HepG2 (cell line): ENCODE measurements at regions not wholly inside any gene's neighbourhood (a gene's known extent, or its start where the extent isn't known, plus 50 kb on each side); places are given as distances from the start of the nearest gene placed in this dataset.

Source experiments
- BCL6 ChIP-seq: IDR thresholded peaks from 2 replicates; pipeline ENCODE4 v1.6.1; 2016; ENCODE audit warnings: missing genetic modification reagents, missing compliant biosample characterization
- FOSL1 ChIP-seq: sonication (generic); formaldehyde crosslinking; IDR thresholded peaks from 2 replicates; pipeline ENCODE4 v1.9.0; 2021; ENCODE audit warnings: missing genetic modification reagents, borderline replicate concordance
- FOSL2 ChIP-seq: sonication (generic); formaldehyde crosslinking; IDR thresholded peaks from 2 replicates; pipeline ENCODE4 v1.4.0; 2020; ENCODE audit warnings: missing genetic modification reagents
- FOXP1 ChIP-seq, 2 experiments: fragments of 450-650 bp in 1 of 2; IDR thresholded peaks; 2 replicates each; pipeline ENCODE4 v1.6.1; 2017 to 2018; ENCODE audit warnings: antibody characterized with exemption in 1 of 2
- GABPA ChIP-seq, 2 experiments: IDR thresholded peaks; 2 replicates each; pipeline ENCODE4 v1.6.1; 2011 to 2016; ENCODE audit warnings: low read depth in 2 of 2, low read length in 1 of 2, missing biosample characterization in 1 of 2, missing genetic modification characterization in 1 of 2
- HCFC1 ChIP-seq: fragments of 150-350 bp; IDR thresholded peaks from 2 replicates; pipeline ENCODE4 v1.6.1; 2014; ENCODE audit warnings: low read depth, low read length
- IRF2 ChIP-seq: IDR thresholded peaks from 2 replicates; pipeline ENCODE4 v1.6.1; 2018; ENCODE audit warnings: missing genetic modification reagents, missing compliant biosample characterization
- KIAA2018 ChIP-seq: sonication (generic); formaldehyde crosslinking; IDR thresholded peaks from 2 replicates; pipeline ENCODE4 v1.5.0; 2020; ENCODE audit warnings: mild to moderate bottlenecking, missing genetic modification reagents, borderline replicate concordance
- KLF11 ChIP-seq: IDR thresholded peaks from 2 replicates; pipeline ENCODE4 v1.6.1; 2016; ENCODE audit warnings: missing compliant biosample characterization
- LCORL ChIP-seq, 2 experiments: fragments of 450-650 bp in 1 of 2; sonication (generic) in 1 of 2; formaldehyde crosslinking in 1 of 2; IDR thresholded peaks; 2 replicates each; pipeline versions ENCODE4 v1.5.0 to v1.6.1; 2017 to 2020; ENCODE audit warnings: antibody characterized with exemption in 1 of 2, missing genetic modification reagents in 1 of 2
- NFE2L1 ChIP-seq: sonication (generic); formaldehyde crosslinking; IDR thresholded peaks from 2 replicates; pipeline ENCODE4 v1.4.0; 2020; ENCODE audit warnings: missing genetic modification reagents, mild to moderate bottlenecking, borderline replicate concordance
- RARG ChIP-seq: sonication (generic); formaldehyde crosslinking; IDR thresholded peaks from 2 replicates; pipeline ENCODE4 v1.4.0; 2020; ENCODE audit warnings: low read depth, mild to moderate bottlenecking, missing genetic modification reagents
- SALL1 ChIP-seq: sonication (generic); formaldehyde crosslinking; IDR thresholded peaks from 2 replicates; pipeline ENCODE4 v1.8.0; 2022; ENCODE audit warnings: mild to moderate bottlenecking, missing genetic modification reagents
- SP5 ChIP-seq: IDR thresholded peaks from 2 replicates; pipeline ENCODE4 v1.6.1; 2016; ENCODE audit warnings: low read depth, borderline replicate concordance
- TEAD3 ChIP-seq: optimal IDR thresholded peaks from 2 replicates; pipeline ENCODE3; 2016; ENCODE audit warnings: borderline replicate concordance
- ZFP1 ChIP-seq: IDR thresholded peaks from 2 replicates; pipeline ENCODE4 v1.6.1; 2016
- TF ChIP-seq, protein P1 (sequence below): sonication (generic); formaldehyde crosslinking; IDR thresholded peaks from 2 replicates; pipeline ENCODE4 v1.8.0; 2023; ENCODE audit warnings: mild to moderate bottlenecking, missing genetic modification reagents
- TF ChIP-seq, protein P2 (sequence below): IDR thresholded peaks from 2 replicates; pipeline ENCODE4 v1.6.1; 2016; ENCODE audit warnings: missing genetic modification reagents, missing compliant biosample characterization
- TF ChIP-seq, protein P3 (sequence below): sonication (generic); formaldehyde crosslinking; IDR thresholded peaks from 2 replicates; pipeline ENCODE4 v1.9.0; 2021; ENCODE audit warnings: missing genetic modification reagents, mild to moderate bottlenecking, borderline replicate concordance

DNA sequence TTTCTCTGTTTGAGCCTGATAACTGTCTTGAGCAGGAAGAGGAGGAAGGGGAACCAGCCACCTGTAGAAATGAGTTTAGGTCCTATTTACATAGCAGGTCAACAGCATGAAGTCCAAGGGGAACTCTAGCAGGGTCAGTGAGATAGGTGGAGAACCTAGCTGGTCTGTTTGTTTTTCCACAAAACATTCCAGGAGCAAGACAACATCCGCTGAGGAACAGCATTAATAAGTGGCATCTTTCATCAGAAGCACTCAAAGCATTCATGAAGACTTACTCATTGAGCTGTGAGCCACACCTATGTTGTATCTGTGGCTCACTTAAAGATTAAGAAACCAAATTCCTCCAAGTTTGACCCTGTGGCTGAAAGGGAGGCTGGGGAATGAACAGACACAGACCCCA, 115.9 kb downstream of the ACTBL2 start (continued):
- TF ChIP-seq, protein P1, sequence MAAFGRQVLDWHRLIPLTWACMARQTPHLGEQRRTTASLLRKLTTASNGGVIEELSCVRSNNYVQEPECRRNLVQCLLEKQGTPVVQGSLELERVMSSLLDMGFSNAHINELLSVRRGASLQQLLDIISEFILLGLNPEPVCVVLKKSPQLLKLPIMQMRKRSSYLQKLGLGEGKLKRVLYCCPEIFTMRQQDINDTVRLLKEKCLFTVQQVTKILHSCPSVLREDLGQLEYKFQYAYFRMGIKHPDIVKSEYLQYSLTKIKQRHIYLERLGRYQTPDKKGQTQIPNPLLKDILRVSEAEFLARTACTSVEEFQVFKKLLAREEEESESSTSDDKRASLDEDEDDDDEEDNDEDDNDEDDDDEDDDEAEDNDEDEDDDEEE, result no peak
- TF ChIP-seq SALL1 (CRISPR knock-in tag) (peak; percentile 22; the same call in 1 of the 2 replicates), HCFC1 (no peak), KLF11 (CRISPR knock-in tag) (no peak), TEAD3 (peak; percentile 92), RARG (CRISPR knock-in tag) (no peak), IRF2 (CRISPR knock-in tag) (0 out of 2 replicates have a peak, but pooled peaks have one; percentile 33), KIAA2018 (CRISPR knock-in tag) (no peak), LCORL (IDR thresholded peaks at IDR 0.05) (no peak), LCORL (CRISPR knock-in tag; IDR thresholded peaks at IDR 0.05) (peak; percentile 45; the same call in 1 of the 2 replicates), GABPA (IDR thresholded peaks at IDR 0.05; ENCODE audit: low read depth, low read length) (no peak), GABPA (CRISPR knock-in tag; IDR thresholded peaks at IDR 0.05; ENCODE audit: low read depth) (peak; percentile 45; the same call in 1 of the 2 replicates), SP5 (peak; percentile 51; the same call in 1 of the 2 replicates), FOSL2 (CRISPR knock-in tag) (peak; percentile 84), BCL6 (CRISPR knock-in tag) (peak; percentile 75), ZFP1 (no peak), NFE2L1 (CRISPR knock-in tag) (no peak), FOXP1 (IDR thresholded peaks at IDR 0.05) (no peak), FOXP1 (CRISPR knock-in tag; IDR thresholded peaks at IDR 0.05) (peak; percentile 78), FOSL1 (0 out of 2 replicates have a peak, but pooled peaks have one; percentile 9)
- TF ChIP-seq, protein P2, sequence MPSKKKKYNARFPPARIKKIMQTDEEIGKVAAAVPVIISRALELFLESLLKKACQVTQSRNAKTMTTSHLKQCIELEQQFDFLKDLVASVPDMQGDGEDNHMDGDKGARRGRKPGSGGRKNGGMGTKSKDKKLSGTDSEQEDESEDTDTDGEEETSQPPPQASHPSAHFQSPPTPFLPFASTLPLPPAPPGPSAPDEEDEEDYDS (CRISPR knock-in tag), result 0 out of 2 replicates have a peak, but pooled peaks have one; percentile 20
- TF ChIP-seq, protein P3, sequence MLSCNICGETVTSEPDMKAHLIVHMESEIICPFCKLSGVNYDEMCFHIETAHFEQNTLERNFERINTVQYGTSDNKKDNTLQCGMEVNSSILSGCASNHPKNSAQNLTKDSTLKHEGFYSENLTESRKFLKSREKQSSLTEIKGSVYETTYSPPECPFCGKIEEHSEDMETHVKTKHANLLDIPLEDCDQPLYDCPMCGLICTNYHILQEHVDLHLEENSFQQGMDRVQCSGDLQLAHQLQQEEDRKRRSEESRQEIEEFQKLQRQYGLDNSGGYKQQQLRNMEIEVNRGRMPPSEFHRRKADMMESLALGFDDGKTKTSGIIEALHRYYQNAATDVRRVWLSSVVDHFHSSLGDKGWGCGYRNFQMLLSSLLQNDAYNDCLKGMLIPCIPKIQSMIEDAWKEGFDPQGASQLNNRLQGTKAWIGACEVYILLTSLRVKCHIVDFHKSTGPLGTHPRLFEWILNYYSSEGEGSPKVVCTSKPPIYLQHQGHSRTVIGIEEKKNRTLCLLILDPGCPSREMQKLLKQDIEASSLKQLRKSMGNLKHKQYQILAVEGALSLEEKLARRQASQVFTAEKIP (CRISPR knock-in tag), result no peak
